Kidney (tissue), 13 donors: ENCODE measurements at regions not wholly inside any gene's neighbourhood (a gene's known extent, or its start where the extent isn't known, plus 50 kb on each side); places are given as distances from the start of the nearest gene placed in this dataset.

Experiments
- DNase-seq, 5 donors: peaks; one replicate each; pipeline ENCODE4 v3.0.0-alpha.2; 2013 to 2020
- FAIRE-seq: peaks from 2 replicates; lab custom pipeline; 2012; peaks lifted over from hg19 to GRCh38; lab: Jason Lieb, UNC
- H3K27ac ChIP-seq, 2 donors: one replicate each; pipeline ENCODE4 v1.7.0; 2013; ENCODE audit warnings: low read depth in 2 of 2, low read length in 2 of 2, inconsistent platforms in 1 of 2
- H3K27me3 ChIP-seq: one replicate; pipeline ENCODE4 v1.7.1; 2013; ENCODE audit warnings: low read length, inconsistent platforms; ENCODE audit not compliant: control insufficient read depth, insufficient read depth
- H3K36me3 ChIP-seq, 3 donors: one replicate each; pipeline versions ENCODE4 v1.7.0 to v1.7.1; 2013; ENCODE audit warnings: low read length in 3 of 3, control low read depth in 1 of 3, inconsistent platforms in 1 of 3; ENCODE audit not compliant: insufficient read depth in 3 of 3, control insufficient read depth in 2 of 3
- H3K4me1 ChIP-seq, 3 donors: one replicate each; pipeline versions ENCODE4 v1.7.0 to v1.7.1; 2013; ENCODE audit warnings: low read length in 3 of 3, inconsistent platforms in 1 of 3, low read depth in 1 of 3; ENCODE audit not compliant: control insufficient read depth in 2 of 3, insufficient read depth in 2 of 3
- H3K4me3 ChIP-seq, 3 donors: one replicate each; pipeline versions ENCODE4 v1.7.0 to v1.8.1; 2013; ENCODE audit warnings: low read length in 3 of 3, control low read depth in 1 of 3, inconsistent platforms in 1 of 3
- H3K9ac ChIP-seq, 3 donors: one replicate each; pipeline versions ENCODE4 v1.7.0 to v1.7.1; 2013; ENCODE audit warnings: low read length in 3 of 3, control low read depth in 1 of 3, inconsistent platforms in 1 of 3
- H3K9me3 ChIP-seq, 3 donors: one replicate each; pipeline versions ENCODE4 v1.7.0 to v1.7.1; 2013; ENCODE audit warnings: low read length in 3 of 3, control low read depth in 1 of 3, inconsistent platforms in 1 of 3; ENCODE audit not compliant: control insufficient read depth in 2 of 3, insufficient read depth in 1 of 3
- CTCF ChIP-seq: IDR thresholded peaks from 3 replicates; pipeline ENCODE4 v1.5.1; 2012; ENCODE audit warnings: mild to moderate bottlenecking, moderate library complexity, borderline replicate concordance; ENCODE audit not compliant: insufficient read depth; ENCODE audit errors: extremely low read depth
- intact Hi-C: fragments of 100-400 bp; cut with DNase I; formaldehyde crosslinking; loops from one replicate; pipeline ENCODE4 v1.11.1; 2022
- donor health status: control.
- donor health status: control.
- donor health status: control.
- donor health status: control.
- donor health status: control.
- donor health status: DM: yes; HTN: yes; CAD: no.
- donor health status: Normal renal cell carcinoma (clear cell type).

- no peaks in the 10 kb centered on the region for H3K27me3 ChIP-seq
- no peaks in the 10 kb centered on the region for H3K36me3 ChIP-seq
- FAIRE-seq (no peak), DNase-seq (no peak)
- no peak for TF ChIP-seq CTCF
- intact Hi-C loops = no loop called here
- H3K27ac ChIP-seq = no peak overlapping the region
- H3K4me3 ChIP-seq = no peak overlapping the region
- H3K9me3 ChIP-seq = peaks cover 0 to 3% (median 0%) of the 10 kb centered on the region in 3 donors
- H3K4me1 ChIP-seq = peaks cover 0 to 10% (median 2%) of the 10 kb centered on the region in 3 donors
- H3K9ac ChIP-seq = no peak overlapping the region
These were observed 199.2 kb upstream of the ANKRD55 start for GRCh38 chr5:56432321-56432720.

GRCh38 chr5:56430422-56430821 lies 197.3 kb upstream of the ANKRD55 start:
- Histone ChIP-seq H3K36me3 (no peaks in the 10 kb centered on the region), H3K4me3 (no peak overlapping the region), H3K9ac (no peak overlapping the region), H3K27ac (no peak overlapping the region), H3K27me3 (no peaks in the 10 kb centered on the region), H3K9me3 (peaks cover 0 to 3% (median 0%) of the 10 kb centered on the region in 3 donors), H3K4me1 (peaks cover 0 to 10% (median 2%) of the 10 kb centered on the region in 3 donors)
- no peak for DNase-seq
- TF ChIP-seq CTCF = no peak
- FAIRE-seq = no peak
- intact Hi-C loops = no loop called here

GRCh38 chr5:56429110-56429561 lies 196.0 kb upstream of the ANKRD55 start:
- no peak for TF ChIP-seq CTCF
- Histone ChIP-seq H3K27me3 (no peaks in the 10 kb centered on the region), H3K27ac (no peak overlapping the region), H3K9me3 (peaks cover 0 to 3% (median 0%) of the 10 kb centered on the region in 3 donors), H3K9ac (no peak overlapping the region), H3K4me1 (peaks cover 0 to 10% (median 2%) of the 10 kb centered on the region in 3 donors), H3K36me3 (no peaks in the 10 kb centered on the region), H3K4me3 (peak overlapping the region in 2 of 3 donors; percentile 33 to 35)
- DNase-seq (peak in 2 of 5 donors; percentile 60 to 78), FAIRE-seq (no peak)
- intact Hi-C loops = no loop called here

DNA sequence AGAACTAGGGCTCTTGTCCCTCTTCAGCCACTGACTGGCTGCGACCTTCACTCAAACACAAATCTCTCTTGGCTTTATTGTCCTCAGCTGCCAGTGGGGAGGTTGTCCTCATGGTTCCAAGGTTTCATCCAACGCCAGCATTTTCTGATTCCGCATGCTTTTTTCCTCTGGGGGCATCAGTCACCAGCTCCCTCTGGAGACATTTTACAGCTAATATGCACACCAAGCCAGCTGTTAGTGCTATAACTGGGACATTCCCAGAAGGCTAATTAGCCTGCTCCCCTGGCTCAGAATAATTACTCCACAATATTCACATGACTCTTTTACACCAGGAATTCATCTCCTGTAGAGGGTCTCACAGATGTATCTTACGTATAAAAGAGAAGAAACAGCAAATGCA lies 193.6 kb upstream of the ANKRD55 start:
- Histone ChIP-seq H3K4me1 (peaks cover 0 to 12% (median 5%) of the 10 kb centered on the region in 3 donors), H3K4me3 (no peak overlapping the region), H3K36me3 (no peaks in the 10 kb centered on the region), H3K9ac (no peak overlapping the region), H3K27ac (no peak overlapping the region), H3K27me3 (no peaks in the 10 kb centered on the region), H3K9me3 (no peaks in the 10 kb centered on the region)
- FAIRE-seq (no peak), DNase-seq (no peak)
- intact Hi-C loops = no loop called here
- no peak for TF ChIP-seq CTCF
